Kidney (tissue), 13 donors: ENCODE measurements at regions not wholly inside any gene's neighbourhood (a gene's known extent, or its start where the extent isn't known, plus 50 kb on each side); places are given as distances from the start of the nearest gene placed in this dataset.

Experiments
- DNase-seq, 5 donors: peaks; one replicate each; pipeline ENCODE4 v3.0.0-alpha.2; 2013 to 2020
- FAIRE-seq: peaks from 2 replicates; lab custom pipeline; 2012; peaks lifted over from hg19 to GRCh38; lab: Jason Lieb, UNC
- H3K27ac ChIP-seq, 2 donors: one replicate each; pipeline ENCODE4 v1.7.0; 2013; ENCODE audit warnings: low read depth in 2 of 2, low read length in 2 of 2, inconsistent platforms in 1 of 2
- H3K27me3 ChIP-seq: one replicate; pipeline ENCODE4 v1.7.1; 2013; ENCODE audit warnings: low read length, inconsistent platforms; ENCODE audit not compliant: control insufficient read depth, insufficient read depth
- H3K36me3 ChIP-seq, 3 donors: one replicate each; pipeline versions ENCODE4 v1.7.0 to v1.7.1; 2013; ENCODE audit warnings: low read length in 3 of 3, control low read depth in 1 of 3, inconsistent platforms in 1 of 3; ENCODE audit not compliant: insufficient read depth in 3 of 3, control insufficient read depth in 2 of 3
- H3K4me1 ChIP-seq, 3 donors: one replicate each; pipeline versions ENCODE4 v1.7.0 to v1.7.1; 2013; ENCODE audit warnings: low read length in 3 of 3, inconsistent platforms in 1 of 3, low read depth in 1 of 3; ENCODE audit not compliant: control insufficient read depth in 2 of 3, insufficient read depth in 2 of 3
- H3K4me3 ChIP-seq, 3 donors: one replicate each; pipeline versions ENCODE4 v1.7.0 to v1.8.1; 2013; ENCODE audit warnings: low read length in 3 of 3, control low read depth in 1 of 3, inconsistent platforms in 1 of 3
- H3K9ac ChIP-seq, 3 donors: one replicate each; pipeline versions ENCODE4 v1.7.0 to v1.7.1; 2013; ENCODE audit warnings: low read length in 3 of 3, control low read depth in 1 of 3, inconsistent platforms in 1 of 3
- H3K9me3 ChIP-seq, 3 donors: one replicate each; pipeline versions ENCODE4 v1.7.0 to v1.7.1; 2013; ENCODE audit warnings: low read length in 3 of 3, control low read depth in 1 of 3, inconsistent platforms in 1 of 3; ENCODE audit not compliant: control insufficient read depth in 2 of 3, insufficient read depth in 1 of 3
- intact Hi-C: fragments of 100-400 bp; cut with DNase I; formaldehyde crosslinking; loops from one replicate; pipeline ENCODE4 v1.11.1; 2022
- TF ChIP-seq, protein P1 (sequence below): IDR thresholded peaks from 3 replicates; pipeline ENCODE4 v1.5.1; 2012; ENCODE audit warnings: mild to moderate bottlenecking, moderate library complexity, borderline replicate concordance; ENCODE audit not compliant: insufficient read depth; ENCODE audit errors: extremely low read depth
- donor health status: control.
- donor health status: control.
- donor health status: control.
- donor health status: control.
- donor health status: control.
- donor health status: DM: yes; HTN: yes; CAD: no.
- donor health status: Normal renal cell carcinoma (clear cell type).

DNA sequence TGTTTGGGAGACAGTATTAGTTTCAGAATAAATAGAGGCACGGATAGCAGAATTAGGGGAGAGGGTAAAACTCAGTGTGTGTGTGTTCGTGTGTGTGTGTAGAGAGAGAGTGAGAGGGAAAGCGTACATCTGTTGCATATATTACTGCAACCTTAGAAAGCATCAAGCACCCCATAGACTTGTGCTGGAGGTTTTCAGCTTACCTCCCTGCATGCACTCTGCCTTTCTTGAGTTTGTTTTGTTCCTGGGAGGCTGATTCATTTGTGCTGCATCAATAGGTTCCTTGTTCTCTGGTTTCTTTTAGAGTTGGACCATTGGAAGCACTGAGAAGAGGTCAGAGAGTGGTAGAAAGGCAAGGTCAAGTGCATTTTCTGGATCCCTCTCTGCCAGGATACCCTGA, 104.4 kb upstream of the KCNK1 start:
- Histone ChIP-seq H3K36me3 (no peaks in the 10 kb centered on the region), H3K4me1 (no peaks in the 10 kb centered on the region), H3K27me3 (no peaks in the 10 kb centered on the region), H3K4me3 (no peak overlapping the region), H3K27ac (no peak overlapping the region), H3K9ac (no peak overlapping the region), H3K9me3 (peaks cover 0 to 2% (median 0%) of the 10 kb centered on the region in 3 donors)
- DNase-seq = peak in 2 of 5 donors; percentile 21 to 32
- TF ChIP-seq, protein P1, sequence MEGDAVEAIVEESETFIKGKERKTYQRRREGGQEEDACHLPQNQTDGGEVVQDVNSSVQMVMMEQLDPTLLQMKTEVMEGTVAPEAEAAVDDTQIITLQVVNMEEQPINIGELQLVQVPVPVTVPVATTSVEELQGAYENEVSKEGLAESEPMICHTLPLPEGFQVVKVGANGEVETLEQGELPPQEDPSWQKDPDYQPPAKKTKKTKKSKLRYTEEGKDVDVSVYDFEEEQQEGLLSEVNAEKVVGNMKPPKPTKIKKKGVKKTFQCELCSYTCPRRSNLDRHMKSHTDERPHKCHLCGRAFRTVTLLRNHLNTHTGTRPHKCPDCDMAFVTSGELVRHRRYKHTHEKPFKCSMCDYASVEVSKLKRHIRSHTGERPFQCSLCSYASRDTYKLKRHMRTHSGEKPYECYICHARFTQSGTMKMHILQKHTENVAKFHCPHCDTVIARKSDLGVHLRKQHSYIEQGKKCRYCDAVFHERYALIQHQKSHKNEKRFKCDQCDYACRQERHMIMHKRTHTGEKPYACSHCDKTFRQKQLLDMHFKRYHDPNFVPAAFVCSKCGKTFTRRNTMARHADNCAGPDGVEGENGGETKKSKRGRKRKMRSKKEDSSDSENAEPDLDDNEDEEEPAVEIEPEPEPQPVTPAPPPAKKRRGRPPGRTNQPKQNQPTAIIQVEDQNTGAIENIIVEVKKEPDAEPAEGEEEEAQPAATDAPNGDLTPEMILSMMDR = no peak
- intact Hi-C loops = no loop called here
- no peak for FAIRE-seq

DNA sequence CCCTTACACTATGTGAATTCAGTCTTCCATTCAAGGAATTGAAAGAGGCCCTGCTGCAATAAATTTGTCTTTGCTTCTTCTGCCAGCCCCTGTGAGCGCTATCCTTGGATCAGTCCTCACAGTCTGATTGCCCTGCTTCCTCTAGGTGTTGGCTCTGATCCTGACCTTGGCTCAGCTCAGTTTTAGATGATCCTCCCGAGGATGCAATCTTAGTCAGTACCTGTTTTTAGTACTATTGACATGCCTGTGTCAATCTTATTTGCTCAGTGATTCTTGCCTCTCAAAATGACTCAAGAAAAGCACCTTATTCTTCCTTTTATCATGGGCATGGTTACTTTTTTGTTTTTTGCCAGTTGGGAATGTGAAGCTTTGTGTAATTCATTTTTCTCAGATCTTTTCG, 101.4 kb upstream of the KCNK1 start:
- DNase-seq (no peak), FAIRE-seq (no peak)
- Histone ChIP-seq H3K27me3 (no peaks in the 10 kb centered on the region), H3K9me3 (no peaks in the 10 kb centered on the region), H3K9ac (no peak overlapping the region), H3K36me3 (no peaks in the 10 kb centered on the region), H3K4me1 (no peaks in the 10 kb centered on the region), H3K27ac (no peak overlapping the region), H3K4me3 (no peak overlapping the region)
- intact Hi-C loops = no loop called here
- TF ChIP-seq, protein P1 = no peak

DNA sequence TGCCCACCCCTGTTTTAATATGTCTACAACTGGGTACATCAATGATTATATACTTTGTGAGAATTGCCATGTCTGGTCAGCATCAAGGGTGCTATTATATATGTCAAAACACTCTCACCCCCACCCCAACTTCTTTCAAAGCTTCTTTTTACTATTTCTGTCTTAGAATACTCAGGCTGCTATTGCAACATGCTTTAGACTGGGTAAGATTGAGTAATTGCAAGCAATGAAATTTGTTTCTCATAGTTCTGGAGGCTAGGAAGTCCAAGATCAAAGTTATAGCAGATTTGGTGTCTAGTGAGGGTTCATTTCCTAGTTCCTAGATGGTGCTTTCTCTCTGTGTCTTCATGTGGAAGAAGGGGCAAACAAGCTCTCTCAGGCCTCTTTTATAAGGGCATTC, 100.5 kb upstream of the KCNK1 start:
- FAIRE-seq = no peak
- intact Hi-C loops = no loop called here
- H3K27me3 ChIP-seq = no peaks in the 10 kb centered on the region
- H3K36me3 ChIP-seq = no peaks in the 10 kb centered on the region
- no peak overlapping the region for H3K27ac ChIP-seq
- TF ChIP-seq, protein P1 = no peak
- H3K9me3 ChIP-seq = no peaks in the 10 kb centered on the region
- no peak overlapping the region for H3K4me3 ChIP-seq
- no peak overlapping the region for H3K9ac ChIP-seq
- DNase-seq = no peak
- no peaks in the 10 kb centered on the region for H3K4me1 ChIP-seq

DNA sequence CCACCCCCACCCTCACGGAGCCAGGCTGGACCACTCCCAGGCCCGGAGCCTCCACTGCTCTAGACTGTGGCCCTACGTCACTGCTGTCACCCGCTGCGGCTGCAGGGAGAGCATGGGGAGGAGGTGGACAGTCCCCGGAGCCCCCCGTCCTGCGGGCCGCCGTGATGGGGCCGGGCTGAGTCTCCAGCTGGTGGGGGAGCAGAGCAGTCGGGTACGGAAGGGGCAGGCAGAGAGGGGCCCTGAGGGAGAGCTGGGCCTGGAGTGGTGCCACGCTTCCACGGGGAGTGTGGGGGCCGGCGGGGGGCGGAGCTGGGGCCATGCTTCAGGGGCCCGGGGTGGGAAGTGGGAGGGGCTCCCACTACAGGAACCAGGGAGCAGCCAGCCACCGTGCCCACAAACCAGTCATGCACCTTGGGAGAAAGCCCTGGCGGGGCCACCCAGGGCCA, 98.9 kb upstream of the KCNK1 start:
- intact Hi-C loops = no loop called here
- no peaks in the 10 kb centered on the region for H3K36me3 ChIP-seq
- no peak overlapping the region for H3K27ac ChIP-seq
- no peaks in the 10 kb centered on the region for H3K9me3 ChIP-seq
- FAIRE-seq (no peak), DNase-seq (peak in 1 of 5 donors; percentile 67)
- H3K4me3 ChIP-seq = no peak overlapping the region
- TF ChIP-seq, protein P1 = no peak
- no peak overlapping the region for H3K9ac ChIP-seq
- no peaks in the 10 kb centered on the region for H3K4me1 ChIP-seq
- no peaks in the 10 kb centered on the region for H3K27me3 ChIP-seq
